Pancreas (tissue), 10 donors: ENCODE measurements at regions not wholly inside any gene's neighbourhood (a gene's known extent, or its start where the extent isn't known, plus 50 kb on each side); places are given as distances from the start of the nearest gene placed in this dataset.

Experiments
- ATAC-seq, 4 donors: fragments of 200-7000 bp; cut with Tn5 transposase; one replicate each; pipeline versions ENCODE4 v1.8.0 to v1.9.1; 2020; ENCODE audit warnings: mild to moderate bottlenecking in 4 of 4, moderate library complexity in 4 of 4
- DNase-seq, 6 donors: peaks; one replicate each; pipeline ENCODE4 v3.0.0-alpha.2; 2020
- FAIRE-seq: peaks from 2 replicates; lab custom pipeline; 2012; peaks lifted over from hg19 to GRCh38; lab: Jason Lieb, UNC
- H3K27ac ChIP-seq, 4 donors: fragments of 200-600 bp; sonication (generic); 1 replicate in 3 of 4; 2 replicates in 1 of 4; pipeline versions ENCODE4 v1.5.0 to v1.8.0; 2020
- H3K27me3 ChIP-seq, 4 donors: fragments of 200-600 bp; one replicate each; pipeline ENCODE4 v1.8.0; 2021
- H3K36me3 ChIP-seq, 3 donors: fragments of 200-600 bp; sonication (generic) in 1 of 3; one replicate each; pipeline versions ENCODE4 v1.5.0 to v1.8.0; 2020 to 2021
- H3K4me1 ChIP-seq, 3 donors: fragments of 200-600 bp; one replicate each; pipeline ENCODE4 v1.8.0; 2021
- H3K4me3 ChIP-seq, 4 donors: fragments of 200-600 bp; sonication (generic) in 2 of 4; one replicate each; pipeline versions ENCODE4 v1.5.0 to v1.8.0; 2020 to 2021
- H3K9me3 ChIP-seq, 4 donors: fragments of 200-600 bp; one replicate each; pipeline ENCODE4 v1.8.0; 2021
- WGBS, 2 donors: extraction: QIAGEN DNeasy Blood & Tissue Kit; methylation state at CpG; one replicate each; pipeline ENCODE4 v1.1.7; 2013; 5-methylcytosine and 5-hydroxymethylcytosine counted together
- intact Hi-C, 3 donors: fragments of 100-400 bp; cut with DNase I; formaldehyde crosslinking; loops; one replicate each; pipeline versions ENCODE4 v1.11.1 to v1.14.2; 2022
- TF ChIP-seq, protein P1 (sequence below), 4 donors: fragments of 200-600 bp; sonication (generic) in 3 of 4; IDR thresholded peaks; one replicate each; pipeline versions ENCODE4 v1.5.0 to v1.8.0; 2021; ENCODE audit warnings: antibody characterized with exemption in 4 of 4
- donor health status: healthy with polysubstance abuse.
- donor health status: DM: no; HTN: no; CAD: no; lungs with moderate emphysema.
- donor health status: DM: no; HTN: no; CAD: no.
- donor health status: control.
- donor health status: control.
- donor health status: Bipolar disorder and iron deficiency.
- donor health status: DM: yes; HTN: yes; CAD: no.
- donor health status: DM: no; HTN: no; CAD: no.
- donor health status: DM: no; HTN: no; CAD: no.
- donor health status: DM: yes; HTN: yes; CAD: no.

DNA sequence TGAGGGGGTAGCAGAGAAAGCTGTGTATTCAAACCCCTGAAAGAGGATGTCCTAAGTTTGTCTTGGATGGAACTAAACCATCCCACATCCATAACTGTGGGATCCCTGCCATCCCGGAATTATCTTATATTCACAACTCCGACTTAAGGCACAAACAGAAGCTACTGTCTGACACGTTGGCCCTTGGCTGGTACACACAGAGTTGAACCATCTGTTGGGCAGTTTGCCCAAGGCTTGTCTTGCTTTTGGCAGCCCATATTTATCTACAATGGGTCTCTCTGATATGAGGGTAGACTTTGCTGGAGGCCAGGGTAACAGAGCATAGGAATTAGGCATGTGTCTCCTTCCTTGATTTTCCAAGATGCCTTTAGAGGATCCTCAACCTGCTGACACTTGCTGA lies 116.6 kb upstream of the PROKR2 start:
- intact Hi-C loops: no loop called here
- TF ChIP-seq, protein P1, sequence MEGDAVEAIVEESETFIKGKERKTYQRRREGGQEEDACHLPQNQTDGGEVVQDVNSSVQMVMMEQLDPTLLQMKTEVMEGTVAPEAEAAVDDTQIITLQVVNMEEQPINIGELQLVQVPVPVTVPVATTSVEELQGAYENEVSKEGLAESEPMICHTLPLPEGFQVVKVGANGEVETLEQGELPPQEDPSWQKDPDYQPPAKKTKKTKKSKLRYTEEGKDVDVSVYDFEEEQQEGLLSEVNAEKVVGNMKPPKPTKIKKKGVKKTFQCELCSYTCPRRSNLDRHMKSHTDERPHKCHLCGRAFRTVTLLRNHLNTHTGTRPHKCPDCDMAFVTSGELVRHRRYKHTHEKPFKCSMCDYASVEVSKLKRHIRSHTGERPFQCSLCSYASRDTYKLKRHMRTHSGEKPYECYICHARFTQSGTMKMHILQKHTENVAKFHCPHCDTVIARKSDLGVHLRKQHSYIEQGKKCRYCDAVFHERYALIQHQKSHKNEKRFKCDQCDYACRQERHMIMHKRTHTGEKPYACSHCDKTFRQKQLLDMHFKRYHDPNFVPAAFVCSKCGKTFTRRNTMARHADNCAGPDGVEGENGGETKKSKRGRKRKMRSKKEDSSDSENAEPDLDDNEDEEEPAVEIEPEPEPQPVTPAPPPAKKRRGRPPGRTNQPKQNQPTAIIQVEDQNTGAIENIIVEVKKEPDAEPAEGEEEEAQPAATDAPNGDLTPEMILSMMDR (IDR thresholded peaks at IDR 0.05): no peak
- H3K9me3 ChIP-seq: no peaks in the 10 kb centered on the region
- whole genome bisulfite sequencing, 2 donors: 51 to 55% methylated on average over 3 of the region's 3 CpGs
- no peak overlapping the region for H3K4me3 ChIP-seq
- no peaks in the 10 kb centered on the region for H3K27me3 ChIP-seq
- H3K27ac ChIP-seq: no peak overlapping the region
- DNase-seq (no peak), ATAC-seq (no peak), FAIRE-seq (no peak)
- no peaks in the 10 kb centered on the region for H3K36me3 ChIP-seq
- no peaks in the 10 kb centered on the region for H3K4me1 ChIP-seq

DNA sequence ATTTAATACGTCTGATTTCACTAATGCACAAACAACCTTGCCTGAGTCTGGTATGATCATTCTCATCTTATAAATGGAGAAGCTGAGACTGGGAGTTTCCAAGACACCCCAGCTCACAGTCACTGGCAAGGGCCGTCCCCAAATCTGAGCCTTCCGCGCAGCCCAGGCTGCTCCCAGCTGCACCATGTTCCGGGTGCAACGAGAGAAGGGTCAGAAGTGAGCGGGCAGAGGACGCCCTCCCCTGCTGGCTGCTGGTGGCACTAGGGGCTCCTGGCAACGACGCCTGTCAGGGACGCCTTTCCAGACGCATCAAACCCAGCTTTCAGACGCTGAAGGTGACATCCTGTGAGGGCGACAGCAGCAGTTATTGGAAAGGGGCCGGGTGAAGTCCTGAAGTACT lies 115.3 kb upstream of the PROKR2 start:
- Histone ChIP-seq H3K27ac (no peak overlapping the region), H3K9me3 (no peaks in the 10 kb centered on the region), H3K27me3 (no peaks in the 10 kb centered on the region), H3K36me3 (no peaks in the 10 kb centered on the region), H3K4me1 (no peaks in the 10 kb centered on the region), H3K4me3 (no peak overlapping the region)
- TF ChIP-seq, protein P1 (IDR thresholded peaks at IDR 0.05): no peak
- FAIRE-seq (no peak), ATAC-seq (peak in 2 of 4 donors; percentile 21 to 32), DNase-seq (no peak)
- intact Hi-C loops: no loop called here
- 55 to 71% methylated on average over 15 of the region's 15 CpGs for WGBS, 2 donors

GRCh38 chr20:5430670-5431069 lies 113.9 kb upstream of the PROKR2 start:
- DNase-seq: no peak
- intact Hi-C loops: no loop called here
- no peak for ATAC-seq
- no peaks in the 10 kb centered on the region for H3K4me1 ChIP-seq
- no peaks in the 10 kb centered on the region for H3K36me3 ChIP-seq
- TF ChIP-seq, protein P1 (IDR thresholded peaks at IDR 0.05): no peak
- no peaks in the 10 kb centered on the region for H3K9me3 ChIP-seq
- no peak overlapping the region for H3K4me3 ChIP-seq
- no peak for FAIRE-seq
- H3K27ac ChIP-seq: no peak overlapping the region
- H3K27me3 ChIP-seq: no peaks in the 10 kb centered on the region
- 46 to 56% methylated on average over 2 of the region's 2 CpGs for WGBS, 2 donors

GRCh38 chr20:5426026-5426425 lies 109.3 kb upstream of the PROKR2 start:
- TF ChIP-seq, protein P1 (IDR thresholded peaks at IDR 0.05): no peak
- Histone ChIP-seq H3K9me3 (no peaks in the 10 kb centered on the region), H3K27me3 (no peaks in the 10 kb centered on the region), H3K4me1 (no peaks in the 10 kb centered on the region), H3K27ac (no peak overlapping the region), H3K4me3 (no peak overlapping the region), H3K36me3 (no peaks in the 10 kb centered on the region)
- intact Hi-C loops: no loop called here
- no peak for DNase-seq
- 56 to 66% methylated on average over 4 of the region's 4 CpGs for WGBS, 2 donors
- FAIRE-seq: no peak
- no peak for ATAC-seq

GRCh38 chr20:5416086-5416485 lies 99.3 kb upstream of the PROKR2 start:
- TF ChIP-seq, protein P1 (IDR thresholded peaks at IDR 0.05): no peak

More at GRCh38 chr20:5416086-5416485, 99.3 kb upstream of the PROKR2 start:
- DNase-seq (no peak), ATAC-seq (no peak), FAIRE-seq (no peak)
- no peaks in the 10 kb centered on the region for H3K36me3 ChIP-seq
- H3K27me3 ChIP-seq: no peaks in the 10 kb centered on the region
- H3K27ac ChIP-seq: no peak overlapping the region
- no peak overlapping the region for H3K4me3 ChIP-seq
- WGBS, 2 donors: 56 to 60% methylated on average over 5 of the region's 5 CpGs
- no peaks in the 10 kb centered on the region for H3K9me3 ChIP-seq
- intact Hi-C loops: no loop called here
- no peaks in the 10 kb centered on the region for H3K4me1 ChIP-seq
